ENCODE measurements at regions not wholly inside any gene's neighbourhood (a gene's known extent, or its start where the extent isn't known, plus 50 kb on each side); places are given as distances from the start of the nearest gene placed in this dataset.
"Not testable (repeated sequence)": the region's sequence is repeated elsewhere in the genome, so short reads cannot be mapped to it uniquely, and the experiment has no call there.

DNA sequence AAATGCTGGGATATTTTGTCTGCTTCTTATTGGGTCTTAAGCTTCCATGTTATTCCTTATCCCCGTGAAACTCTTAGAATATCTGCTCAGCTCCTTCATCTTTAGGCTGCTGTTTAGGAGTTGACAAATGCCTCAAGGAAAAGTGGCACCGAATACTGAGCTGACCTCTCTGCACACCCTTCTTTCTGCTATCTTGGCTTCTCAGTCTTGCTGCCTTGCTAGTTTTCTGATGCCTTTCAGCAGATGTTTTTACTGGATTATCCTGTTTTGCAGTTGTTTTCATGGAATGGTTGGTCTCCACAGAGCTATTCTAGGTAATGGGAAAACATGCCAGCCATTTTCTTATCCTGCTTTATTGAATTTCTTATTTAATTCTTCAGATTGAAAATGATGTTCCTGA is 86.3 kb downstream of the GYPE start:
- Histone ChIP-seq H3K4me1 (replicated peaks in 1 of 2) (no peaks in the 10 kb centered on the region), H3K27ac (no peak overlapping the region), H3K4me3 (no peak overlapping the region)
- ATAC-seq (replicated peaks in 6 of 8) = no peak
- in situ Hi-C loops (cut with MboI; ENCODE audit: low pct_unique_long_range_greater_than_20kb in 2 of 9, low sequenced_read_pairs in 9 of 9, unreplicated experiment in 9 of 9) = no loop called here
- WGBS, 10 experiments = 10 to 100% (median 94%) methylated on average over 1 to 2 of the region's 2 CpGs; no CpG with 5 or more reads in 1 of the 10 experiments

DNA sequence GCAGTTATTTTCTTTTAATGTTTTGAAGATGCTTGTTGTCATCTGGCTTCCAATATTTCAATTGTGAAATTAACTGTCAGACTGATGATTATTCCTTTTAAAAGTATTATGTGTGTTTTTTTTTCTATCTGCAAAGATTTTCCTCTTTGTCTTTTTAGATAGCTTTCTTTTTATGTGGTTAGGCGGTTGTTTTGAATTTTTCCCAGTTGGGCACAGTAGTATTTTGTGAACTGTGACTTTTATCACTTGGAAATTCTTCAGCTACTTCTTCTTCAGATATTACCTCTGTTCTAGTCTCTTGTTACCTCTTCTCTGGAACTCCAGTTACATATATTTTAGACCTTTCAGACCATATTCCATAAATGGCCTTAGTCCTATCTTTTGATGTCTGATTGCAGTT is 87.5 kb downstream of the GYPE start:
- H3K4me3 ChIP-seq; H3K27ac ChIP-seq; ATAC-seq (replicated peaks in 6 of 8); in situ Hi-C loops (cut with MboI; ENCODE audit: low pct_unique_long_range_greater_than_20kb in 2 of 9, low sequenced_read_pairs in 9 of 9, unreplicated experiment in 9 of 9); H3K4me1 ChIP-seq (replicated peaks in 1 of 2): not testable (repeated sequence)
- WGBS, 10 experiments = 0 to 94% (median 79%) methylated on average over 1 of the region's 1 CpG; no CpG with 5 or more reads in 2 of the 10 experiments

DNA sequence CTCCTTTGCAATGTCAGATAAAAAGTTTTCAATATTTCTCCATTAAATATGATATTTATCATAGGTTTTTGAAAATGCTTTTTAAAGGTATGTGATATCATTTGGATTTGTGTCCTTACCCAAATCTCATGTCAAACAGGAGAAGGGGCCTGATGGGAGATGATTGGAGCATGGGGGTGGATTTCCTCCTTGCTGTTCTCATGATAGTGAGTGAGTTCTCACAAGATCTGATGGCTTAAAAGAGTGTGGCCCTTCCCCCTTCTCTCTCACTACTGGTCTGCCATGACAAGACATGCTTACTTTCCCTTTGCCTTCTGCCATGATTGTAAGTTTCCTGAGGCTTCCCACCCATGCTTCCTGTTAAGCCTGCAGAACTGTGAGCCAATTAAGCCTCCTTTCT is 90.0 kb downstream of the GYPE start:
- H3K4me3 ChIP-seq; in situ Hi-C loops (cut with MboI; ENCODE audit: low pct_unique_long_range_greater_than_20kb in 2 of 9, low sequenced_read_pairs in 9 of 9, unreplicated experiment in 9 of 9); H3K4me1 ChIP-seq (replicated peaks in 1 of 2); H3K27ac ChIP-seq; ATAC-seq (replicated peaks in 6 of 8): not testable (repeated sequence)

DNA sequence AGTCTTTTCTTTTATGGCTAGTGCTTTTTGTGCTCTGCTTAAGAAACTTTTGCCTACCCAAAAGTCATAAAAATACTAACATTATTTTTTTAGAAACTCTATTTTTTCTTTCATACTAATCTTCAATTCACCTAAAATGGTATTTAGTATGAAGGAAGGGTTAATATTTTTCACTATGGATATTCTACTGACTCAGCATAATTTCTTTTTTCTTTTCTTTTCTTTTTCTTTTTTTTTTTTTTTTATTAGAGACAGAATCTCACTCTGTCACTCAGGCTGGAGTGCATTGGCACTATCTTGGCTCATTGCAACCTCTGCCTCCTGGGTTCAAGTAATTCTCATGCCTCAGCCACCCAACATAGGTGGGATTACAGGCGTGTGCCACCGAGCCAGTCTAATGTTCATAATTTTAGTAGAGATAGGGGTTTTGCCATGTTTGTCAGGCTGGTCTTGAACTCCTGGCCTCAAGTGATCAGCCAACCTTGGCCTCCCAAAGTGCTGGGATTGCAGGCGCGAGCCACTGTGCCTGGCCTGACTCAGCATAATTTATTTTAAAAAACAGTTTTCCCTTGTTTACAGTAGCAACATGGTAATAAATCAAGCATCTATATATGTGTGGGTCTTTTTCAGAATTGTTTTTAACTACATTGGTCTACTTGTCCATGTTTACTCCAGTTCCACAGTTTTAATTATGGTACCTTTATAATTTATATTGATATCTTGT is 91.8 kb downstream of the GYPE start:
- WGBS, 10 experiments = 55 to 100% (median 83%) methylated on average over 2 to 4 of the region's 4 CpGs; no CpG with 5 or more reads in 1 of the 10 experiments
- ATAC-seq (replicated peaks in 6 of 8); H3K4me1 ChIP-seq (replicated peaks in 1 of 2); in situ Hi-C loops (cut with MboI; ENCODE audit: low pct_unique_long_range_greater_than_20kb in 2 of 9, low sequenced_read_pairs in 9 of 9, unreplicated experiment in 9 of 9); H3K4me3 ChIP-seq; H3K27ac ChIP-seq: not testable (repeated sequence)

DNA sequence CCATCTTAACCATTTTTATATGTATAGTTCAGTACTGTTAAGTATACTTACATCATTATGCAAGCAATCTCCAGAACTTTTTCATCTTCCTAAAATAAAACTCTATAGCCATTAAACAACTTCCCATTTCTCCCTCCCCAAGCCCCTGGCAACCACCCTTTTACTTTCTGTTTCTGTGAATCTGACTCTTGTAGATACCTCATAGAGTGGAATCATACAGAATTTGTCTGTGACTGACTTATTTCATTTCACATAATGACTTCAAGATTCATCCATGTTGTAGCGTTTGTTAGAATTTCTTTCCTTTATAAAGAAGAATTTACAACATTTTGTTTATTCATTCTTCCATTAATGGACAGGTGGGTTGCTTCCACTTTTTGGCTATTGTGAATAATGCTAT is 91.2 kb upstream of the FREM3 start:
- ATAC-seq (replicated peaks in 6 of 8); H3K4me1 ChIP-seq (replicated peaks in 1 of 2); H3K4me3 ChIP-seq; in situ Hi-C loops (cut with MboI; ENCODE audit: low pct_unique_long_range_greater_than_20kb in 2 of 9, low sequenced_read_pairs in 9 of 9, unreplicated experiment in 9 of 9); H3K27ac ChIP-seq: not testable (repeated sequence)
- 0 to 100% (median 88%) methylated on average over 1 of the region's 1 CpG; no CpG with 5 or more reads in 4 of the 10 experiments for WGBS, 10 experiments

DNA sequence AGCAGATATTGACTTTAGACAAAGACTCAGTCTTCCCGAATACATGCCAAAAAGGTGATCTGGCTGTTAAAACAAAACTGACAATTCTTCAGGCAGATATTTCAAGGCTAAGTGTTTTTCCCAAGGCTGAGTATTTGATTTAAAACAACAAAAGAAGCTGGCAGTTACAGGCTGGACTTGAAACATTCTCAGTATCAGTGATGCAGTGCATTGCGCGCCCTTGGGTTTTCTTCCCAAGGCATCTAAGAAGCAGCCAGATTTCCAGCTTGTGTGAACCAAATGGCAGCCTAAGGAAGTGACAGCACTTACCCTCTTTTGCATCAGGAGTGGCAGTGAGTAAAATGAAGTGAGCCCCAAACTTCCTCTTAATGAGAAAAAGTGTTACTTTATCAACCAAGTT is 90.0 kb upstream of the FREM3 start:
- peak in 1 of 8 experiments; percentile 64 for ATAC-seq (replicated peaks in 6 of 8)
- 43 to 100% (median 84%) methylated on average over 1 to 3 of the region's 3 CpGs for WGBS, 10 experiments
- H3K27ac ChIP-seq; in situ Hi-C loops (cut with MboI; ENCODE audit: low pct_unique_long_range_greater_than_20kb in 2 of 9, low sequenced_read_pairs in 9 of 9, unreplicated experiment in 9 of 9); H3K4me1 ChIP-seq (replicated peaks in 1 of 2); H3K4me3 ChIP-seq: not testable (repeated sequence)

DNA sequence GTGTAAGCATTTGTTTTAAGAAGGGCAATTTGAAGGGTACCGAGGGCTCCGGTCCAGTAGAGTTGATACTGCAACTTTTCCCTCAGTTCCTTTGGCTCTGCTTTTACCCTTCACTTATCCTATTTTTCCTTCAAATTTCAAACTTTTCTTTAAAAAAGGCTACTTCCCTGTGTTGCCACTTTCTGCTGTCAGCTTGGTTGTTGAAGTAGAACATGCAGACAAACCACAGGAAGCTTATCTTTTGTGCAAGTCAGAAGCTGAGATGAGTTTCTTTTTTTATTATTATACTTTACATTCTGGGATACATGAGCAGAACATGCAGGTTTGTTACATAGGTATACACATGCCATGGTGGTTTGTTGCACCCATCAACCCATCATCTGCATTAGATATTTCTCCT is 89.1 kb upstream of the FREM3 start:
- H3K4me3 ChIP-seq; in situ Hi-C loops (cut with MboI; ENCODE audit: low pct_unique_long_range_greater_than_20kb in 2 of 9, low sequenced_read_pairs in 9 of 9, unreplicated experiment in 9 of 9); H3K4me1 ChIP-seq (replicated peaks in 1 of 2); H3K27ac ChIP-seq; ATAC-seq (replicated peaks in 6 of 8): not testable (repeated sequence)
- 6 to 100% (median 100%) methylated on average over 1 to 2 of the region's 2 CpGs; no CpG with 5 or more reads in 5 of the 10 experiments for WGBS, 10 experiments

DNA sequence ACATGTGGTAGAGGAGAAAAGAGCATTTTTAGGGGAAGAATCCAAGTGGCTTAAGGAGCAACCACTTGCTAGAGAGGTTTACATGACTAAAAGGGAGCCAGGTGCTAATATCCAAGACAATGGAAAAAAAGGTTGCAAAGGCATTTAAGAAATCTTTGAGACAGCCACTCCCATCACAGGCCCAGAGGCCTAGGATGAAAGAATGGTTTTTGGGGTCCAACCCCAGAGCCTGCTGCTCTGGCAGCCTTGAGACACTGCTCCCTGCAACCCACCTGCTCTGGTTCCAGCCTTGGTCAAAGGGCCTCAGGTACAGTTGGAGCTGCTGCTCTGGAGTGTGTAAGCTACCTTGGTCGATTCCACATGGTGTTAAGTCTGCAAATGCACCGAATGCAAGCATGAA is 84.1 kb upstream of the FREM3 start:
- WGBS, 10 experiments = 0 to 75% (median 43%) methylated on average over 1 to 2 of the region's 2 CpGs; no CpG with 5 or more reads in 6 of the 10 experiments
- in situ Hi-C loops (cut with MboI; ENCODE audit: low pct_unique_long_range_greater_than_20kb in 2 of 9, low sequenced_read_pairs in 9 of 9, unreplicated experiment in 9 of 9) = no loop called here

DNA sequence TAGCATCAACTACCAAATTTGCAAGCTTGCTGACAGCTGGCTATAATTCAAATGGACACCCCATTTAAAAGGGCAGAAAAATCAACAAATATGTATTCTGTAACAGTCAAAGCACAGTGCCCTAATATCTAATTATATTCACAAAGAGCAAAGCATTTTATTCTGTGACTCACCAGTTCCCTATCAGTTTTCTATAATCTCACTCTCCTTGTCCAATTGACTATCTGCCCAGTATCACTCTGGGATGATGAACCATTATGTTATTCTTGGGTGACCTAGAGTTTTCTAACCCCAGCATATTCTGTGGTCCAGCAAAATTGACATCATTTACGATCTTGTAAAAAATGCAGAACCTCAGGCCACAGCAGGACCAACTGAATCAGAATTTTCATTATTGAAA is 82.0 kb upstream of the FREM3 start:
- WGBS, 10 experiments = 0 to 80% (median 57%) methylated on average over 1 of the region's 1 CpG; no CpG with 5 or more reads in 3 of the 10 experiments
- Histone ChIP-seq H3K4me1 (replicated peaks in 1 of 2) (peaks cover 0 to 1% of the 10 kb centered on the region in 2 donors), H3K27ac (no peak overlapping the region), H3K4me3 (no peak overlapping the region)
- peak in 2 of 8 experiments; percentile 20 to 63 for ATAC-seq (replicated peaks in 6 of 8)
- in situ Hi-C loops (cut with MboI; ENCODE audit: low pct_unique_long_range_greater_than_20kb in 2 of 9, low sequenced_read_pairs in 9 of 9, unreplicated experiment in 9 of 9) = no loop called here

More for the DNA sequence above, 84.1 kb upstream of the FREM3 start:
- no peak overlapping the region for H3K4me3 ChIP-seq
- no peak for ATAC-seq (replicated peaks in 6 of 8)
- no peak overlapping the region for H3K27ac ChIP-seq
- no peaks in the 10 kb centered on the region for H3K4me1 ChIP-seq (replicated peaks in 1 of 2)

DNA sequence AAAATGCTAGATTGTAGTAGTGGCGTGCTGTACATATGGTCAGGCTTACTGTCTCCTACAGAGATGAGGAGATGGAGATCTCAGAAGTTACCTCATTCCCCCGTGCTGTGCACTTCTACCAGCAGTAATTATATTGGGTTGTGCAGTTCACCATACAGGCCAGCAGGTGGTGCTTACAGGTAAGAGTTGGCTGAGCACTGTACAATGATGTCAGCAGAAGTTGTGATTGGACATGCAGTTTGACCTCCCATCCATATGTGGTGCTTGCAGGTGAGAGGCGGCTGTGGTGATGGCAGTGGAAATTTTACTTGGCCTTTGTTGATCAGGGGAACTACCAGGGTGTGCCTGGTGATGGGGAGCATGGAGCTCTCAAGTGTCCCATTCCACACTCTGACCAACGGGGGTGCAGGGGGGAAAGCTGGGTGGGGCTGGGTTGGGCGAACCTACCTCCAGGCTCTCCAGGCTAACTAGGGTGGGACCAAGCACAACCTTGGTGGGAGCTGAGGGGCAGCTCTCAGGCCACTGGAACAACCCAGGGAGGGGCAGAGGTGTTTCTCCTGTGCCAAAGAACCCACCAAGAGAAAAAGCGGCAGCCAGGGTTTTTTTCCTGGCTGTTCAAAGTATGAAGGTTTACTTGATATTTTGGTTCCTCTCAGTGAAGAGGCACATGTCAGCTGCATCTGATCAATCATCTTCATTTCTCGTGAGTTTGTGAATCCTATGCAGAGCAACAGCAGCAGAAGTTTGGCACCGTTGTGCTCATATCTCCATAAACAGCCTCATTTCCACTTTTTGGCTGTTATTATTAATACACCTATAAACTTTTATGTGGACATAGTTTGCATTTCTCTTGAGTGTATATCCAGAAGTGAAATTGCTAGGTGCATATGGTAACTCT is 73.8 kb upstream of the FREM3 start:
- Histone ChIP-seq H3K4me1 (replicated peaks in 1 of 2) (peaks cover 0 to 10% of the 10 kb centered on the region in 2 donors), H3K4me3 (no peak overlapping the region), H3K27ac (no peak overlapping the region)
- peak in 3 of 8 experiments; percentile 99 to 100 (median 100) for ATAC-seq (replicated peaks in 6 of 8)
- WGBS, 10 experiments = 0 to 89% (median 51%) methylated on average over 1 to 6 of the region's 8 CpGs; no CpG with 5 or more reads in 1 of the 10 experiments
- in situ Hi-C loops (cut with MboI; ENCODE audit: low pct_unique_long_range_greater_than_20kb in 2 of 9, low sequenced_read_pairs in 9 of 9, unreplicated experiment in 9 of 9) = no loop called here

DNA sequence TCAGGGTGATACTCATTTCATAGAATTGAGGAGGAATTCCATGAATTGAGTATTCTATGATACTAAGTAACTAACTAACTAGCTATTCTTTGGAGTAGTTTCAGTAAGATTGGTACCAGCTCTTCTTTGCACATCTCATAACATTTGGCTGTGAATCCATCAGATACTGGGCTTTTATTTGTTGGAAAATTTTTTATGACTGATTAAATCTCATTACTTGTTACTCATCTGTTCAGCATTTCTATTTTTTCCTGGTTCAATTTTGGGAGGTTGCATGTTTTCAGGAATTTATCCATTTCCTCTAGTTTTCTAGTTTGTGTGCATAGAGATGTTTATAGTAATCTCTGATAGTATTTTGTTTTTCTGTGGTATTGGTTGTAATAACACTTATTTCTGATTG is 70.8 kb upstream of the FREM3 start:
- Histone ChIP-seq H3K4me1 (replicated peaks in 1 of 2) (no peaks in the 10 kb centered on the region), H3K4me3 (no peak overlapping the region), H3K27ac (no peak overlapping the region)
- ATAC-seq (replicated peaks in 6 of 8) = no peak
- in situ Hi-C loops (cut with MboI; ENCODE audit: low pct_unique_long_range_greater_than_20kb in 2 of 9, low sequenced_read_pairs in 9 of 9, unreplicated experiment in 9 of 9) = no loop called here

DNA sequence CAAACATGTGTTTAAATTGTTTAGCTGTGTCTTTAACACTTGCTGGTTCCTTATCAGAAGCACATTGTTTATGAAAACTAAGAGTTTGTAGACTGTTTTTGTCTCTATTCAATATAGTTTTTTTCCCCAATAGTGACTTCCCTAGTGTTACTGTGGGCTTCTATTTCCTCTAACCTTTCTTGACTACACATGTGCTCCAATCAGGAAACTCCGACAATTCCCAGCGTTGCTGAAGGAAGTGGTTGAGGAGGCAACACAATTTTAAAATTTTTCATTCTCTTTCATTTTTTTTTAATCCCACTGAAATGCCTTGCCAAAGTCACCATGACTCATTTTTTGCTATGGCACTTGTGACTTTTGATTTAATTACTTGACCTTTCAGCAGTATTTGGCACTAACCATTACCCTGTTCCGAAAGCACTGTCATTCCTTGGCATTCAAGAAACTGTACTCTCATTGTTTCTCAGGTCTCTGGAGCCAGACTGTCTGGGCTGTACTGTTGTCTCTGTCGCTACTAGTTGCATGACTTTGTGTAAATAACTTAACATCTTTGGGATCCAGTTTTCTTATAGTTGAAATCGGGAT is 67.6 kb upstream of the FREM3 start:
- no peak for ATAC-seq (replicated peaks in 6 of 8)
- in situ Hi-C loops (cut with MboI; ENCODE audit: low pct_unique_long_range_greater_than_20kb in 2 of 9, low sequenced_read_pairs in 9 of 9, unreplicated experiment in 9 of 9) = no loop called here

DNA sequence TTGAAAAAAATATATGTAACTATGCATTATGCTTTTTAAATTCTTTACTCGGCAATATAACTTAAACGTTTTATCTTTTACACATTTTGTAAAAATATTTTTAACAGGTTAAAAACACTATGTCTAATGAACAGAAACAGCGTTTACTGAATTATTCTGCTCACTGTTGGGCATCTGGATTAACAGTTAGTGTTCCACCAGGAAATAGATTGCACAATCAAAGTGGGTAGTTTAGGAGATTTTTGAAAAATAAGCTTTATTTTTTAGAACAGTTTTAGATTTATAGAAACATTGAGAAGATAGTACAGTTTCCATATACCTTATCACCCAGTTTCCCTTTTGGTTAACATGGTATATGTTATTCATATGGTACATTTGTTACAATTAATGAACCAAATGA is 63.1 kb upstream of the FREM3 start:
- in situ Hi-C loops (cut with MboI; ENCODE audit: low pct_unique_long_range_greater_than_20kb in 2 of 9, low sequenced_read_pairs in 9 of 9, unreplicated experiment in 9 of 9) = no loop called here
- no peak for ATAC-seq (replicated peaks in 6 of 8)
- Histone ChIP-seq H3K27ac (no peak overlapping the region), H3K4me3 (no peak overlapping the region), H3K4me1 (replicated peaks in 1 of 2) (no peaks in the 10 kb centered on the region)
- WGBS, 10 experiments = 28 to 94% (median 59%) methylated on average over 1 to 3 of the region's 3 CpGs; no CpG with 5 or more reads in 2 of the 10 experiments

More for the DNA sequence above, 67.6 kb upstream of the FREM3 start:
- no peaks in the 10 kb centered on the region for H3K4me1 ChIP-seq (replicated peaks in 1 of 2)
- no peak overlapping the region for H3K4me3 ChIP-seq
- no peak overlapping the region for H3K27ac ChIP-seq
- 0 to 97% (median 76%) methylated on average over 1 to 5 of the region's 5 CpGs for WGBS, 10 experiments

Measured in motor neuron (in vitro differentiated cells).